PC-9 (cell line): ENCODE measurements at regions not wholly inside any gene's neighbourhood (a gene's known extent, or its start where the extent isn't known, plus 50 kb on each side); places are given as distances from the start of the nearest gene placed in this dataset.

Source experiments
- BruUV-seq: library from RNA; stranded (reverse); fragments of 400-500 nt; replicated peaks from 2 replicates; lab custom pipeline; 2021; lab: Mats Ljungman, UMichigan
- CTCF ChIA-PET: fragments of 300-600 bp; sonication (Branson Sonifier 250); formaldehyde crosslinking; loops from one replicate; lab custom pipeline; 2022; ENCODE audit warnings: antibody characterized with exemption; lab: Charles Lee
- POLR2A ChIA-PET: fragments of 300-600 bp; sonication (Branson Sonifier 250); formaldehyde crosslinking; loops from one replicate; lab custom pipeline; 2022; ENCODE audit warnings: antibody characterized with exemption; ENCODE audit not compliant: unreplicated experiment; lab: Charles Lee
- DNase-seq, 2 experiments: peaks; one replicate each; pipeline versions ENCODE4 v3.0.0 to v3.0.0-alpha.2; 2015 to 2022; ENCODE audit warnings: mixed read lengths in 1 of 2
- H2AFZ ChIP-seq: fragments of 200-600 bp; sonication (generic); 2 replicates; pipeline ENCODE4 v1.8.1; 2017; ENCODE audit warnings: antibody characterized with exemption
- H3F3A ChIP-seq: fragments of 200-600 bp; sonication (generic); 2 replicates; pipeline ENCODE4 v1.8.1; 2017; ENCODE audit warnings: antibody characterized with exemption, mild to moderate bottlenecking, low read depth; ENCODE audit not compliant: insufficient read depth
- H3K27ac ChIP-seq: fragments of 200-600 bp; sonication (generic); 2 replicates; pipeline ENCODE4 v1.6.1; 2016; ENCODE audit warnings: mixed run types
- H3K27me3 ChIP-seq: fragments of 200-600 bp; sonication (generic); 2 replicates; pipeline ENCODE4 v1.6.1; 2016; ENCODE audit warnings: low read depth, mixed run types; ENCODE audit not compliant: insufficient read depth
- H3K36me3 ChIP-seq: fragments of 200-600 bp; sonication (generic); 2 replicates; pipeline ENCODE4 v1.6.1; 2016; ENCODE audit warnings: low read depth, mixed run types
- H3K4me1 ChIP-seq: fragments of 200-600 bp; sonication (generic); replicated peaks from 2 replicates; pipeline ENCODE4 v1.6.1; 2016; ENCODE audit warnings: mixed run types; ENCODE audit not compliant: insufficient read depth
- H3K4me2 ChIP-seq: fragments of 200-600 bp; sonication (generic); 2 replicates; pipeline ENCODE4 v1.6.1; 2017; ENCODE audit warnings: mixed run types
- H3K4me3 ChIP-seq: fragments of 200-600 bp; sonication (generic); 2 replicates; pipeline ENCODE4 v1.6.1; 2016; ENCODE audit warnings: mixed run types
- H3K79me2 ChIP-seq: fragments of 200-600 bp; sonication (generic); 2 replicates; pipeline ENCODE4 v1.6.1; 2017; ENCODE audit warnings: low read depth, mixed run types
- H3K9me2 ChIP-seq: fragments of 200-600 bp; sonication (generic); 2 replicates; pipeline ENCODE4 v1.8.1; 2017; ENCODE audit warnings: mild to moderate bottlenecking; ENCODE audit not compliant: insufficient read depth
- H3K9me3 ChIP-seq: fragments of 200-600 bp; sonication (generic); 2 replicates; pipeline ENCODE4 v1.8.1; 2016; ENCODE audit warnings: low read depth; ENCODE audit not compliant: insufficient read depth
- H4K20me1 ChIP-seq: fragments of 200-600 bp; sonication (generic); 2 replicates; pipeline ENCODE4 v1.8.1; 2017; ENCODE audit not compliant: insufficient read depth
- CTCF ChIP-seq: fragments of 200-600 bp; sonication (generic); conservative IDR thresholded peaks from 2 replicates; pipeline ENCODE4 v1.6.1; 2017; ENCODE audit warnings: mixed run types, antibody characterized with exemption, mild to moderate bottlenecking, moderate library complexity
- EZH2 ChIP-seq: fragments of 200-600 bp; sonication (generic); IDR thresholded peaks from 2 replicates; pipeline ENCODE4 v1.8.0; 2017; ENCODE audit warnings: antibody characterized with exemption, low read depth
- intact Hi-C: fragments of 100-400 bp; cut with micrococcal nuclease; formaldehyde crosslinking; loops from one replicate; pipeline ENCODE4 v1.10.0; 2022; ENCODE audit not compliant: unreplicated experiment

GRCh38 chr15:61521953-61522352 lies 292.9 kb upstream of the RORA start:
- Histone ChIP-seq H3K9me2 (no peaks in the 10 kb centered on the region), H3F3A (no peaks in the 10 kb centered on the region), H3K4me3 (no peak overlapping the region), H3K27ac (no peak overlapping the region), H2AFZ (no peak overlapping the region), H3K9me3 (no peaks in the 10 kb centered on the region), H3K4me2 (no peak overlapping the region), H3K4me1 (no peaks in the 10 kb centered on the region), H4K20me1 (no peaks in the 10 kb centered on the region), H3K36me3 (no peaks in the 10 kb centered on the region), H3K79me2 (no peaks in the 10 kb centered on the region), H3K27me3 (peaks cover 13% of the 10 kb centered on the region)
- no peak for TF ChIP-seq CTCF
- TF ChIP-seq EZH2: no peak
- ChIA-PET CTCF (no interaction called here), POLR2A (no interaction called here)
- no peak for DNase-seq
- BruUV-seq: no TSS peak
- intact Hi-C loops: no loop called here

GRCh38 chr15:61519296-61519695 lies 290.2 kb upstream of the RORA start:
- H3K27ac ChIP-seq: no peak overlapping the region
- ChIA-PET CTCF (interaction anchor here (0.6 kb wide), 1 partner anchor 14 kb away, joined by 4 read pairs; no protein-coding TSS in a partner anchor), POLR2A (no interaction called here)

GRCh38 chr15:61518191-61518950 lies 289.3 kb upstream of the RORA start:
- Histone ChIP-seq H3K4me3 (no peak overlapping the region), H3K4me1 (no peaks in the 10 kb centered on the region), H3F3A (no peaks in the 10 kb centered on the region), H3K4me2 (no peak overlapping the region), H3K9me3 (no peaks in the 10 kb centered on the region), H2AFZ (no peak overlapping the region), H3K27ac (no peak overlapping the region), H3K9me2 (no peaks in the 10 kb centered on the region), H4K20me1 (no peaks in the 10 kb centered on the region), H3K79me2 (no peaks in the 10 kb centered on the region), H3K27me3 (no peaks in the 10 kb centered on the region), H3K36me3 (no peaks in the 10 kb centered on the region)
- intact Hi-C loops: no loop called here
- BruUV-seq: no TSS peak
- TF ChIP-seq EZH2 (no peak), CTCF (no peak)
- POLR2A ChIA-PET: no interaction called here
- CTCF ChIA-PET: no interaction called here
- no peak for DNase-seq

More at GRCh38 chr15:61519296-61519695, 290.2 kb upstream of the RORA start:
- no peaks in the 10 kb centered on the region for H3F3A ChIP-seq
- no peaks in the 10 kb centered on the region for H3K9me2 ChIP-seq
- H3K79me2 ChIP-seq: no peaks in the 10 kb centered on the region
- intact Hi-C loops: no loop called here
- H3K4me1 ChIP-seq: no peaks in the 10 kb centered on the region
- no peaks in the 10 kb centered on the region for H3K27me3 ChIP-seq
- no peaks in the 10 kb centered on the region for H3K36me3 ChIP-seq
- H3K4me3 ChIP-seq: no peak overlapping the region
- H3K9me3 ChIP-seq: no peaks in the 10 kb centered on the region
- H4K20me1 ChIP-seq: no peaks in the 10 kb centered on the region
- DNase-seq: no peak
- TF ChIP-seq CTCF (no peak), EZH2 (no peak)
- no TSS peak for BruUV-seq
- H2AFZ ChIP-seq: no peak overlapping the region
- no peak overlapping the region for H3K4me2 ChIP-seq
